ENCODE measurements at regions not wholly inside any gene's neighbourhood (a gene's known extent, or its start where the extent isn't known, plus 50 kb on each side); places are given as distances from the start of the nearest gene placed in this dataset.

DNA sequence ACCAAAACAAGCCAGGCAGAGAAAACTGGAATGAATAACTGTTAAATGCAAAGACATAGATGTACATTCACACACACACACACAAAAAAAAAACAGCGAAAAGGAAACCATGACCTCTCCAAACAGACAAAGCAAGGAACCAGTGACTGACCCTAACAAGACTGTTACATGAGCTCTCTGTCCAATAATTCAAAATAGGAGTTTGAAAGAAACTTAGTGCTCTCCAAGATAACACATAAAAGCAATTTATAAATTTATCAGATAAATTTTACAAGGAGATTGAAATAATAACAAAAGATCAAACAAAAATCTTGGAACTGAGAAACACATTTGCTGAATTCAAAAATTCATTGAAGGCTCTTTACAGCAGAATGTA, 423.5 kb upstream of the RGMB start:
- Histone ChIP-seq H3K9me3 (ENCODE audit: control insufficient read depth in 4 of 4, insufficient read depth in 3 of 4, low read length in 3 of 4) (peaks cover 0 to 5% (median 2%) of the 10 kb centered on the region in 4 donors), H3K27me3 (ENCODE audit: control insufficient read depth in 3 of 3, insufficient read depth in 3 of 3, low read length in 2 of 3) (no peaks in the 10 kb centered on the region), H3K27ac (ENCODE audit: low read depth in 1 of 2, low read length in 1 of 2) (no peak overlapping the region), H3K9ac (ENCODE audit: insufficient read depth in 1 of 2, low read length in 2 of 2) (no peak overlapping the region), H3K36me3 (ENCODE audit: control insufficient read depth in 4 of 4, insufficient read depth in 4 of 4, low read length in 4 of 4) (no peaks in the 10 kb centered on the region), H3K4me1 (ENCODE audit: control insufficient read depth in 5 of 5, insufficient read depth in 5 of 5, low read length in 5 of 5) (no peaks in the 10 kb centered on the region), H3K4me3 (no peak overlapping the region)
- no peak for ATAC-seq (ENCODE audit: insufficient read depth, low FRiP score)
- WGBS, 2 donors = 88 to 95% methylated on average over 1 of the region's 1 CpG
- no peak for DNase-seq
- TF ChIP-seq, protein P1, sequence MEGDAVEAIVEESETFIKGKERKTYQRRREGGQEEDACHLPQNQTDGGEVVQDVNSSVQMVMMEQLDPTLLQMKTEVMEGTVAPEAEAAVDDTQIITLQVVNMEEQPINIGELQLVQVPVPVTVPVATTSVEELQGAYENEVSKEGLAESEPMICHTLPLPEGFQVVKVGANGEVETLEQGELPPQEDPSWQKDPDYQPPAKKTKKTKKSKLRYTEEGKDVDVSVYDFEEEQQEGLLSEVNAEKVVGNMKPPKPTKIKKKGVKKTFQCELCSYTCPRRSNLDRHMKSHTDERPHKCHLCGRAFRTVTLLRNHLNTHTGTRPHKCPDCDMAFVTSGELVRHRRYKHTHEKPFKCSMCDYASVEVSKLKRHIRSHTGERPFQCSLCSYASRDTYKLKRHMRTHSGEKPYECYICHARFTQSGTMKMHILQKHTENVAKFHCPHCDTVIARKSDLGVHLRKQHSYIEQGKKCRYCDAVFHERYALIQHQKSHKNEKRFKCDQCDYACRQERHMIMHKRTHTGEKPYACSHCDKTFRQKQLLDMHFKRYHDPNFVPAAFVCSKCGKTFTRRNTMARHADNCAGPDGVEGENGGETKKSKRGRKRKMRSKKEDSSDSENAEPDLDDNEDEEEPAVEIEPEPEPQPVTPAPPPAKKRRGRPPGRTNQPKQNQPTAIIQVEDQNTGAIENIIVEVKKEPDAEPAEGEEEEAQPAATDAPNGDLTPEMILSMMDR (IDR thresholded peaks at IDR 0.05; ENCODE audit: control extremely low read depth, extremely low read depth) = no peak

DNA sequence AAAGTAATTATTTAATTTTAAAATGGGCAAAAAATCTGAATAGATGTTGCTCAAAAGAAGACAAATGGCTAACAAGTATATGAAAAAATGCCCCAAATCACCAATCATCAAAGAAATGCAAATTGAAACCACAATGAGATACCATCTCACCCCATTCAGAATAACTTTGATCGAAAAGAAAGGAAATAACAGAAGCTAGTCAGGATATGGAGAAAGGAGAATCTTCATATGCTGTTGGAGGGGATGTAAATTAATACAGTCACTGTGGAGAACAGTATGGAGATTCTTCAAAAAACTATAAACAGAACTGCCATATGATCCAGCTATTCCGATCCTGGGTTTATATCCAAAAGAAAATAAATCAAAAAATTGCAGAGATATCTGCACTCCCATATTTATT, 418.5 kb upstream of the RGMB start:
- H3K4me3 ChIP-seq = no peak overlapping the region
- no peak overlapping the region for H3K9ac ChIP-seq (ENCODE audit: insufficient read depth in 1 of 2, low read length in 2 of 2)
- H3K4me1 ChIP-seq (ENCODE audit: control insufficient read depth in 5 of 5, insufficient read depth in 5 of 5, low read length in 5 of 5) = no peaks in the 10 kb centered on the region
- 74 to 77% methylated on average over 2 of the region's 2 CpGs for WGBS, 2 donors
- no peaks in the 10 kb centered on the region for H3K27me3 ChIP-seq (ENCODE audit: control insufficient read depth in 3 of 3, insufficient read depth in 3 of 3, low read length in 2 of 3)
- no peak for ATAC-seq (ENCODE audit: insufficient read depth, low FRiP score)
- TF ChIP-seq, protein P1 (IDR thresholded peaks at IDR 0.05; ENCODE audit: control extremely low read depth, extremely low read depth) = no peak
- no peak overlapping the region for H3K27ac ChIP-seq (ENCODE audit: low read depth in 1 of 2, low read length in 1 of 2)
- H3K9me3 ChIP-seq (ENCODE audit: control insufficient read depth in 4 of 4, insufficient read depth in 3 of 4, low read length in 3 of 4) = peaks cover 0 to 5% (median under 1%) of the 10 kb centered on the region in 4 donors
- no peaks in the 10 kb centered on the region for H3K36me3 ChIP-seq (ENCODE audit: control insufficient read depth in 4 of 4, insufficient read depth in 4 of 4, low read length in 4 of 4)
- DNase-seq = no peak

DNA sequence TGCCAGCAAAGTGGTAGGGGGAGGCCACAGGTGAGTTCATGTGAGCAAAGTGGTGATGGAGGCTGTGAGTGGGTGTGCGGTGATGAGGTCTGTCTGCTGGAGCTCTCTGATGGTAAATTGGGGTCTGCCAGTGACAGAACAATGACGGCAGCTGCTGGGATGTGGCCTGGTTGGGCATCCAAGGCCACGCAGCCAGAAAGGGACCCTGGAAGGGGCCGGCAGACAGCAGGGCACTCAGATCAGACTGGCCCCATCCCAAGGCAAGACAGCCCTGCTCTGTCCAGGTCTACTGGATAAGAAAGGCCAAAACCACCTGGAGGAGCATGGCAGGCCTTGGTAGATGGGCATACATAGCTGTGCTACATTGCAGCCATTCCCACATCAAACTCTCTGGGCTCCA, 412.9 kb upstream of the RGMB start:
- WGBS, 2 donors = 94 to 100% methylated on average over 4 of the region's 4 CpGs
- TF ChIP-seq, protein P1 (IDR thresholded peaks at IDR 0.05; ENCODE audit: control extremely low read depth, extremely low read depth) = no peak
- Histone ChIP-seq H3K9ac (ENCODE audit: insufficient read depth in 1 of 2, low read length in 2 of 2) (no peak overlapping the region), H3K4me1 (ENCODE audit: control insufficient read depth in 5 of 5, insufficient read depth in 5 of 5, low read length in 5 of 5) (peaks cover 0 to 1% (median 0%) of the 10 kb centered on the region in 5 donors), H3K4me3 (no peak overlapping the region), H3K27me3 (ENCODE audit: control insufficient read depth in 3 of 3, insufficient read depth in 3 of 3, low read length in 2 of 3) (no peaks in the 10 kb centered on the region), H3K9me3 (ENCODE audit: control insufficient read depth in 4 of 4, insufficient read depth in 3 of 4, low read length in 3 of 4) (peaks cover 0 to 4% (median under 1%) of the 10 kb centered on the region in 4 donors), H3K36me3 (ENCODE audit: control insufficient read depth in 4 of 4, insufficient read depth in 4 of 4, low read length in 4 of 4) (no peaks in the 10 kb centered on the region), H3K27ac (ENCODE audit: low read depth in 1 of 2, low read length in 1 of 2) (no peak overlapping the region)
- DNase-seq = no peak
- ATAC-seq (ENCODE audit: insufficient read depth, low FRiP score) = no peak

DNA sequence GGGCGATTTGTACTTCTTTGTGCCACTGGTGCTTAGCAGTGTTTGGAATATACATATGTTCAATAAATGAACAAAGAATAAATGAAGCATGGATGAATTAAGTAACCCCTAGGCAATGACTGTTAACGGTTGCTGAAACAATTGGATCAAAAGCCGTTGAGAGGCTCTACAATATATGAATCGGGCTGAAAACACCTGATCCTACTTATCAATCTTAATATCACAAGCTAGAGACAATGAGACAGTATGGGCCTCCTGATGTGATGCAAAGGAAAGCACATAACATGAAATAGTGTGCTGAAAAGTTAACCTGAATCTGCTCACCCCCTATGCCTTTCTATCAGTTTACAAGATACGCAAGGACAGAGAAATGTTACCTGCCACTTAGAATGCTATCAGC, 410.3 kb upstream of the RGMB start:
- Histone ChIP-seq H3K4me1 (ENCODE audit: control insufficient read depth in 5 of 5, insufficient read depth in 5 of 5, low read length in 5 of 5) (peaks cover 0 to 3% (median 0%) of the 10 kb centered on the region in 5 donors), H3K27me3 (ENCODE audit: control insufficient read depth in 3 of 3, insufficient read depth in 3 of 3, low read length in 2 of 3) (no peaks in the 10 kb centered on the region), H3K27ac (ENCODE audit: low read depth in 1 of 2, low read length in 1 of 2) (no peak overlapping the region), H3K9me3 (ENCODE audit: control insufficient read depth in 4 of 4, insufficient read depth in 3 of 4, low read length in 3 of 4) (peaks cover 0 to 4% (median under 1%) of the 10 kb centered on the region in 4 donors), H3K9ac (ENCODE audit: insufficient read depth in 1 of 2, low read length in 2 of 2) (no peak overlapping the region), H3K36me3 (ENCODE audit: control insufficient read depth in 4 of 4, insufficient read depth in 4 of 4, low read length in 4 of 4) (no peaks in the 10 kb centered on the region), H3K4me3 (no peak overlapping the region)
- ATAC-seq (ENCODE audit: insufficient read depth, low FRiP score) = no peak
- no peak for DNase-seq
- WGBS, 2 donors = 92% methylated on average over 5 of the region's 5 CpGs
- TF ChIP-seq, protein P1 (IDR thresholded peaks at IDR 0.05; ENCODE audit: control extremely low read depth, extremely low read depth) = no peak

All from lung (tissue), 11 donors.